HepG2 (cell line): ENCODE measurements at regions not wholly inside any gene's neighbourhood (a gene's known extent, or its start where the extent isn't known, plus 50 kb on each side); places are given as distances from the start of the nearest gene placed in this dataset.

ENCODE experiments used
- ATAC-seq: fragments of 200-7000 bp; cut with Tn5 transposase; 3 replicates; pipeline ENCODE4 v1.9.1; 2020; ENCODE audit warnings: mild to moderate bottlenecking, moderate library complexity
- BruUV-seq: library from RNA; stranded (reverse); fragments of 400-500 nt; replicated peaks from 2 replicates; lab custom pipeline; 2021; lab: Mats Ljungman, UMichigan
- CTCF ChIA-PET: fragments of 300-600 bp; formaldehyde crosslinking; extraction: SDS; loops from one replicate; lab custom pipeline; 2021; ENCODE audit warnings: low total read pairs, inconsistent platforms, low intra/inter-chr PET ratio; lab: Yijun Ruan, JAX
- POLR2A ChIA-PET: fragments of 350-600 bp; sonication (Branson Sonifier 250); formaldehyde crosslinking; loops from one replicate; lab custom pipeline; 2020; ENCODE audit warnings: antibody characterized with exemption, inconsistent platforms; lab: Yijun Ruan, JAX
- DNase-seq: peaks from one replicate; pipeline ENCODE4 v3.0.0-alpha.2; 2015; ENCODE audit warnings: low spot score
- FAIRE-seq: peaks from 3 replicates; lab custom pipeline; 2011; peaks lifted over from hg19 to GRCh38; lab: Jason Lieb, UNC
- H2AFZ ChIP-seq: one replicate; pipeline ENCODE4 v1.6.1; 2011; ENCODE audit warnings: low read length, inconsistent platforms
- H3K27ac ChIP-seq: fragments of 300-600 bp; 3 replicates; pipeline ENCODE4 v1.8.0; 2011; ENCODE audit warnings: mixed run types, mild to moderate bottlenecking, mixed read lengths, low read length, inconsistent platforms; ENCODE audit not compliant: insufficient read depth; ENCODE audit errors: extremely low read length
- H3K27me3 ChIP-seq, 2 experiments: fragments of 200-600 bp in 1 of 2; 2 replicates in 1 of 2; 3 replicates in 1 of 2; pipeline versions ENCODE4 v1.6.0 to v1.8.0; 2011; ENCODE audit warnings: low read length in 2 of 2, mild to moderate bottlenecking in 2 of 2, moderate library complexity in 2 of 2, inconsistent platforms in 1 of 2; ENCODE audit not compliant: insufficient read depth in 2 of 2, control insufficient read depth in 1 of 2
- H3K36me3 ChIP-seq, 2 experiments: fragments of 200-600 bp in 1 of 2; replicated peaks in 1 of 2; 2 replicates in 1 of 2; 3 replicates in 1 of 2; pipeline versions ENCODE4 v1.5.1 to v1.8.0; 2011; ENCODE audit warnings: low read length in 2 of 2, inconsistent platforms in 1 of 2; ENCODE audit not compliant: insufficient read depth in 2 of 2, control insufficient read depth in 1 of 2
- H3K4me1 ChIP-seq: 2 replicates; pipeline ENCODE4 v1.5.1; 2012; ENCODE audit warnings: low read length, inconsistent platforms; ENCODE audit not compliant: insufficient read depth
- H3K4me2 ChIP-seq: 2 replicates; pipeline ENCODE4 v1.6.0; 2011; ENCODE audit warnings: low read depth, low read length, inconsistent platforms
- H3K4me3 ChIP-seq, 3 experiments: fragments of 200-600 bp in 1 of 3; sonication (generic), shearing (Covaris generic) in 1 of 3; replicated peaks in 1 of 3; 2 replicates each; pipeline ENCODE4 v1.5.1; 2011 to 2016; ENCODE audit warnings: low read length in 3 of 3, inconsistent platforms in 2 of 3, low read depth in 2 of 3, mild to moderate bottlenecking in 2 of 3, control low read depth in 1 of 3, mixed read lengths in 1 of 3; ENCODE audit not compliant: insufficient read depth in 1 of 3
- H3K79me2 ChIP-seq: one replicate; pipeline ENCODE4 v1.6.1; 2011; ENCODE audit warnings: low read length, inconsistent platforms; ENCODE audit not compliant: insufficient read depth
- H3K9ac ChIP-seq: 2 replicates; pipeline ENCODE4 v1.6.0; 2011; ENCODE audit warnings: mild to moderate bottlenecking, low read depth, low read length, inconsistent platforms; ENCODE audit not compliant: insufficient read depth
- H3K9me3 ChIP-seq: 2 replicates; pipeline ENCODE4 v1.5.1; 2012; ENCODE audit warnings: mild to moderate bottlenecking, low read length
- H4K20me1 ChIP-seq: 2 replicates; pipeline ENCODE4 v1.6.0; 2011; ENCODE audit warnings: inconsistent platforms, mild to moderate bottlenecking, low read length, moderate library complexity; ENCODE audit not compliant: insufficient read depth
- AGO2 ChIP-seq: fragments of 200-400 bp; formaldehyde crosslinking; optimal IDR thresholded peaks from 2 replicates; pipeline ENCODE3; 2017; ENCODE audit warnings: mild to moderate bottlenecking, low read depth, low read length, moderate library complexity
- BORCS8-MEF2B ChIP-seq: sonication (generic); formaldehyde crosslinking; IDR thresholded peaks from 2 replicates; pipeline ENCODE4 v1.8.0; 2022; ENCODE audit warnings: mild to moderate bottlenecking, missing genetic modification reagents
- CBX5 ChIP-seq: sonication (generic); formaldehyde crosslinking; IDR thresholded peaks from 2 replicates; pipeline ENCODE4 v1.4.0; 2020; ENCODE audit warnings: missing genetic modification reagents, borderline replicate concordance
- FOXA1 ChIP-seq, 2 experiments: fragments of 450-650 bp in 1 of 2; sonication (generic) in 1 of 2; formaldehyde crosslinking in 1 of 2; IDR thresholded peaks; 2 replicates each; pipeline versions ENCODE4 v1.4.0 to v1.6.1; 2016 to 2020; ENCODE audit warnings: missing genetic modification reagents in 1 of 2
- HOXD1 ChIP-seq: sonication (generic); formaldehyde crosslinking; IDR thresholded peaks from 2 replicates; pipeline ENCODE4 v1.5.0; 2020; ENCODE audit warnings: missing genetic modification reagents
- KDM6A ChIP-seq: IDR thresholded peaks from 2 replicates; pipeline ENCODE4 v1.6.1; 2016; ENCODE audit warnings: low read depth
- KLF13 ChIP-seq: sonication (generic); formaldehyde crosslinking; IDR thresholded peaks from 2 replicates; pipeline ENCODE4 v1.4.0; 2020; ENCODE audit warnings: mild to moderate bottlenecking, missing genetic modification reagents
- NFYB ChIP-seq: sonication (generic); formaldehyde crosslinking; IDR thresholded peaks from 2 replicates; pipeline ENCODE4 v1.4.0; 2020; ENCODE audit warnings: missing genetic modification reagents
- ONECUT2 ChIP-seq: sonication (generic); formaldehyde crosslinking; IDR thresholded peaks from 2 replicates; pipeline ENCODE4 v1.4.0; 2020; ENCODE audit warnings: missing genetic modification reagents
- PITX1 ChIP-seq: sonication (generic); formaldehyde crosslinking; IDR thresholded peaks from 2 replicates; pipeline ENCODE4 v1.5.1; 2020; ENCODE audit warnings: mild to moderate bottlenecking, missing genetic modification reagents
- ZBTB3 ChIP-seq: sonication (generic); formaldehyde crosslinking; IDR thresholded peaks from 2 replicates; pipeline ENCODE4 v1.4.0; 2020; ENCODE audit warnings: low read depth, mild to moderate bottlenecking, moderate library complexity, missing genetic modification reagents, borderline replicate concordance
- ZFP1 ChIP-seq: IDR thresholded peaks from 2 replicates; pipeline ENCODE4 v1.6.1; 2016
- ZNF430 ChIP-seq: sonication (generic); formaldehyde crosslinking; IDR thresholded peaks from 2 replicates; pipeline ENCODE4 v1.9.0; 2021; ENCODE audit warnings: mild to moderate bottlenecking, missing genetic modification reagents
- ZNF746 ChIP-seq: sonication (generic); formaldehyde crosslinking; IDR thresholded peaks from 2 replicates; pipeline ENCODE4 v1.8.0; 2022; ENCODE audit warnings: mild to moderate bottlenecking, missing genetic modification reagents
- ZNF773 ChIP-seq: sonication (generic); formaldehyde crosslinking; IDR thresholded peaks from 2 replicates; pipeline ENCODE4 v1.4.0; 2020; ENCODE audit warnings: missing genetic modification reagents, borderline replicate concordance
- WGBS: methylation state at CpG from one replicate; pipeline ENCODE4 v1.1.6; 2017; ENCODE audit warnings: low lambda C conversion rate; 5-methylcytosine and 5-hydroxymethylcytosine counted together
- in situ Hi-C: cut with HindIII; loops from 2 replicates; pipeline ENCODE4 v1.10.0; 2017; ENCODE audit warnings: low pct_unique_long_range_greater_than_20kb; ENCODE audit not compliant: extremely low pct_ligation_motif_present
- intact Hi-C: fragments of 100-400 bp; cut with micrococcal nuclease; formaldehyde crosslinking; loops from one replicate; pipeline ENCODE4 v1.10.0; 2022; ENCODE audit not compliant: unreplicated experiment
- TF ChIP-seq, protein P1 (sequence below): sonication (generic); formaldehyde crosslinking; IDR thresholded peaks from 2 replicates; pipeline ENCODE4 v1.4.0; 2020; ENCODE audit warnings: missing genetic modification reagents
- TF ChIP-seq, protein P2 (sequence below): IDR thresholded peaks from 2 replicates; pipeline ENCODE4 v1.6.1; 2012; ENCODE audit warnings: low read depth, low read length, improper control_type of control experiment
- TF ChIP-seq, protein P3 (sequence below): fragments of 450-650 bp; IDR thresholded peaks from 2 replicates; pipeline ENCODE4 v1.6.1; 2017; ENCODE audit warnings: mild to moderate bottlenecking

DNA sequence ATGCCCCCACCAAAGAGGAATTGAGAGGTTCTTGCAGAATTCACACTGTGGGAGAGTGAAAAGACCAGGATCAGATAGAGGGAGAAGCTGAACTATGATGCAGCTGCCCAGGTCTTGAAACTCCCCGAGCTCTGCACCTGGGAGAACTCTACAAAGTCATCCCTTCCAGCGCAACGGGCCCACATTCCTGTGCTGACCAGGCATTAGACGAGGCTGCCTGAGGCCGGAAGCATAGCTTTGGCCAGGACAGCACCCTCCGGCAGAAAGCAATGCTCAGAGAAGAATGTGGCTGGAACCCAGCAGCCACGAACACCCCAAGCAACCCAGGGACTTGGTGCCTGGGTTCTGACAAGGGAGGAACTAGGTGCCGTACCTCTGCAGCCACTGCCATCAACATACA lies 281.5 kb upstream of the CDH4 start:
- FAIRE-seq (no peak), ATAC-seq (no peak), DNase-seq (no peak)
- ChIA-PET POLR2A (no interaction called here), CTCF (no interaction called here)
- H3K27me3 ChIP-seq = no peaks in the 10 kb centered on the region
- intact Hi-C loops = no loop called here
- no peak overlapping the region for H3K27ac ChIP-seq
- no peaks in the 10 kb centered on the region for H3K79me2 ChIP-seq
- H4K20me1 ChIP-seq = no peaks in the 10 kb centered on the region
- no peaks in the 10 kb centered on the region for H3K4me1 ChIP-seq
- BruUV-seq = no TSS peak
- WGBS = 2% methylated on average over 8 of the region's 8 CpGs
- peaks cover 40% of the 10 kb centered on the region for H3K9me3 ChIP-seq
- in situ Hi-C loops = no loop called here
- H2AFZ ChIP-seq = no peak overlapping the region
- no peak overlapping the region for H3K4me2 ChIP-seq
- TF ChIP-seq KDM6A (CRISPR knock-in tag) = no peak
- no peak for TF ChIP-seq PITX1 (CRISPR knock-in tag)
- no peak for TF ChIP-seq CBX5 (CRISPR knock-in tag)
- TF ChIP-seq, protein P1, sequence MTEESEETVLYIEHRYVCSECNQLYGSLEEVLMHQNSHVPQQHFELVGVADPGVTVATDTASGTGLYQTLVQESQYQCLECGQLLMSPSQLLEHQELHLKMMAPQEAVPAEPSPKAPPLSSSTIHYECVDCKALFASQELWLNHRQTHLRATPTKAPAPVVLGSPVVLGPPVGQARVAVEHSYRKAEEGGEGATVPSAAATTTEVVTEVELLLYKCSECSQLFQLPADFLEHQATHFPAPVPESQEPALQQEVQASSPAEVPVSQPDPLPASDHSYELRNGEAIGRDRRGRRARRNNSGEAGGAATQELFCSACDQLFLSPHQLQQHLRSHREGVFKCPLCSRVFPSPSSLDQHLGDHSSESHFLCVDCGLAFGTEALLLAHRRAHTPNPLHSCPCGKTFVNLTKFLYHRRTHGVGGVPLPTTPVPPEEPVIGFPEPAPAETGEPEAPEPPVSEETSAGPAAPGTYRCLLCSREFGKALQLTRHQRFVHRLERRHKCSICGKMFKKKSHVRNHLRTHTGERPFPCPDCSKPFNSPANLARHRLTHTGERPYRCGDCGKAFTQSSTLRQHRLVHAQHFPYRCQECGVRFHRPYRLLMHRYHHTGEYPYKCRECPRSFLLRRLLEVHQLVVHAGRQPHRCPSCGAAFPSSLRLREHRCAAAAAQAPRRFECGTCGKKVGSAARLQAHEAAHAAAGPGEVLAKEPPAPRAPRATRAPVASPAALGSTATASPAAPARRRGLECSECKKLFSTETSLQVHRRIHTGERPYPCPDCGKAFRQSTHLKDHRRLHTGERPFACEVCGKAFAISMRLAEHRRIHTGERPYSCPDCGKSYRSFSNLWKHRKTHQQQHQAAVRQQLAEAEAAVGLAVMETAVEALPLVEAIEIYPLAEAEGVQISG (CRISPR knock-in tag) = no peak
- no peak for TF ChIP-seq ONECUT2
- TF ChIP-seq, protein P2, sequence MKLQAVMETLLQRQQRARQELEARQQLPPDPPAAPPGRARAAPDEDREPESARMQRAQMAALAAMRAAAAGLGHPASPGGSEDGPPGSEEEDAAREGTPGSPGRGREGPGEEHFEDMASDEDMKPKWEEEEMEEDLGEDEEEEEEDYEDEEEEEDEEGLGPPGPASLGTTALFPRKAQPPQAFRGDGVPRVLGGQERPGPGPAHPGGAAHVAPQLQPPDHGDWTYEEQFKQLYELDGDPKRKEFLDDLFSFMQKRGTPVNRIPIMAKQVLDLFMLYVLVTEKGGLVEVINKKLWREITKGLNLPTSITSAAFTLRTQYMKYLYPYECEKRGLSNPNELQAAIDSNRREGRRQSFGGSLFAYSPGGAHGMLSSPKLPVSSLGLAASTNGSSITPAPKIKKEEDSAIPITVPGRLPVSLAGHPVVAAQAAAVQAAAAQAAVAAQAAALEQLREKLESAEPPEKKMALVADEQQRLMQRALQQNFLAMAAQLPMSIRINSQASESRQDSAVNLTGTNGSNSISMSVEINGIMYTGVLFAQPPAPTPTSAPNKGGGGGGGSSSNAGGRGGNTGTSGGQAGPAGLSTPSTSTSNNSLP = no peak
- no peak for TF ChIP-seq AGO2
- TF ChIP-seq ZNF746 (CRISPR knock-in tag) = no peak
- no peak for TF ChIP-seq ZFP1 (CRISPR knock-in tag)
- no peak for TF ChIP-seq FOXA1 (IDR thresholded peaks at IDR 0.05)
- no peak for TF ChIP-seq FOXA1 (CRISPR knock-in tag; IDR thresholded peaks at IDR 0.05)
- no peak for TF ChIP-seq HOXD1
- TF ChIP-seq ZNF773 (CRISPR knock-in tag) = no peak
- no peak for TF ChIP-seq ZBTB3 (CRISPR knock-in tag)
- no peak for TF ChIP-seq ZNF430
- TF ChIP-seq NFYB (CRISPR knock-in tag) = no peak
- no peak for TF ChIP-seq KLF13 (CRISPR knock-in tag)
- TF ChIP-seq BORCS8-MEF2B (CRISPR knock-in tag) = no peak
- TF ChIP-seq, protein P3, sequence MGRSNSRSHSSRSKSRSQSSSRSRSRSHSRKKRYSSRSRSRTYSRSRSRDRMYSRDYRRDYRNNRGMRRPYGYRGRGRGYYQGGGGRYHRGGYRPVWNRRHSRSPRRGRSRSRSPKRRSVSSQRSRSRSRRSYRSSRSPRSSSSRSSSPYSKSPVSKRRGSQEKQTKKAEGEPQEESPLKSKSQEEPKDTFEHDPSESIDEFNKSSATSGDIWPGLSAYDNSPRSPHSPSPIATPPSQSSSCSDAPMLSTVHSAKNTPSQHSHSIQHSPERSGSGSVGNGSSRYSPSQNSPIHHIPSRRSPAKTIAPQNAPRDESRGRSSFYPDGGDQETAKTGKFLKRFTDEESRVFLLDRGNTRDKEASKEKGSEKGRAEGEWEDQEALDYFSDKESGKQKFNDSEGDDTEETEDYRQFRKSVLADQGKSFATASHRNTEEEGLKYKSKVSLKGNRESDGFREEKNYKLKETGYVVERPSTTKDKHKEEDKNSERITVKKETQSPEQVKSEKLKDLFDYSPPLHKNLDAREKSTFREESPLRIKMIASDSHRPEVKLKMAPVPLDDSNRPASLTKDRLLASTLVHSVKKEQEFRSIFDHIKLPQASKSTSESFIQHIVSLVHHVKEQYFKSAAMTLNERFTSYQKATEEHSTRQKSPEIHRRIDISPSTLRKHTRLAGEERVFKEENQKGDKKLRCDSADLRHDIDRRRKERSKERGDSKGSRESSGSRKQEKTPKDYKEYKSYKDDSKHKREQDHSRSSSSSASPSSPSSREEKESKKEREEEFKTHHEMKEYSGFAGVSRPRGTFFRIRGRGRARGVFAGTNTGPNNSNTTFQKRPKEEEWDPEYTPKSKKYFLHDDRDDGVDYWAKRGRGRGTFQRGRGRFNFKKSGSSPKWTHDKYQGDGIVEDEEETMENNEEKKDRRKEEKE = no peak
- no peak overlapping the region for H3K4me3 ChIP-seq
- H3K9ac ChIP-seq = no peak overlapping the region
- no peaks in the 10 kb centered on the region for H3K36me3 ChIP-seq
